A172 (cell line): ENCODE measurements at regions not wholly inside any gene's neighbourhood (a gene's known extent, or its start where the extent isn't known, plus 50 kb on each side); places are given as distances from the start of the nearest gene placed in this dataset.
"Not testable (repeated sequence)": the region's sequence is repeated elsewhere in the genome, so short reads cannot be mapped to it uniquely, and the experiment has no call there.

Source experiments
- DNase-seq: peaks from one replicate; pipeline ENCODE4 v3.0.0-alpha.2; 2015; ENCODE audit warnings: low spot score

- peak; percentile 6 for DNase-seq
Observed at GRCh38 chr12:72723732-72724131, 451.6 kb downstream of the TRHDE start.

DNA sequence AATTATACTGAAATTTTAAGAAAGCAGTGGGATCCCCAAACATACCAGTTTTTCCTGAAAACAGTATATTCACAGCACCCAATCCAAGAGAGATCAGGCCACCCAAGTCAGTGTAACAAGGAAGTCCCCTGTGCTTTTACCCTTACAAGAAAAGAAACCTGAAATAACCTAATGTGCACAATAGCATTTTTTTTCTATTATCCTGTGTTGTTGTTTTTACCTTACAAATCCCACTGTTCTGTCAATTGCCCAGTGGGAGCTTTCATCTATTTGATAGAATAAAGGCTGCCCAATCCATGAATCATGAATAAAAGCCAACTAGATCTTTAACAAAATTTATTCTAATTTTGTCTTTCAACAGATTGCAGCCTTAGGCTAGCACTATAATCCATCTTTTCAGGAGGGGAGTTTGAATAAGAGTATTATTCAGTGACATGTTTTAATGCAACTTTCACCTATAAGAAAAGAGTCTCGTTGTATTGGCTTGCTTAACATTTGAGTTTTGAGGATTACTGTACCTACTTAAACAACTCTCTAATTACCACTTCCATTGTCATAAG lies 457.4 kb downstream of the TRHDE start:
- DNase-seq: no peak

DNA sequence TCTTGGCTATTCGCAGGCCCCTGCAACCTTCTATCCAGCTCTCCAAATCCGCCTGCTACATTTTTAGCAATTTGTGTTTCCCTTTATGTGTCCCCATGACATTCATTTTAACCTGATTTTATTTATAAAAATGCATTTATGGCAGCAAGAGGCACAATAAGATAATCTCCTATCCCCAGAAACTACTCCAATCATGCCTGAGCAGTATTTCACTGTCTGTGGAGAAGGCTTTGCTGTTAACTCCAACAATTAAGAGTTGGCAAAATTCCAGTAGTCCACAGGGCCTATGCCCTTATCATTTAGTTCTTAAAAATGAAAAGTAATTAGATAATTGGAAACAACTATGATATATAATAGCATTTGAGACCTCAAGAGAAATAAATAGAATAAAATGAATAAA lies 462.4 kb downstream of the TRHDE start:
- DNase-seq: no peak

DNA sequence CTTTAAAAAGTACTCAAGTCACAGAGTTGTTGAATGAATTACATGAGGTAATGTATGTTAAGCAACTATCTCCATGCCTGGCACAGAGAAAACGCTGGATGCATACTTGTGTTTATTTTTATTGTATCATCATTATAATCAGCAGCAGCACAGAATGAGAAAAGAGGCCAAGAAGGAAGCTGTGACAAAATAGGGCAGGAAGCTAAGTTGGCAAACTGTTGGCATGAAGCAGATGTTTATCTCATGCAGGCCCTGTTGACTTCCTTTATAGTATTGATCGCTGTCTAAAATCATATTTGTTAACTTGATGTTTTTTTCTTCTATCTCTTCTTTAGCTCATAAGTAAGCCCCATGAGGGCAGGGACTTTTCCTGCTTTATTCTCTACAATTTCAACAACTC lies 466.6 kb downstream of the TRHDE start:
- no peak for DNase-seq

DNA sequence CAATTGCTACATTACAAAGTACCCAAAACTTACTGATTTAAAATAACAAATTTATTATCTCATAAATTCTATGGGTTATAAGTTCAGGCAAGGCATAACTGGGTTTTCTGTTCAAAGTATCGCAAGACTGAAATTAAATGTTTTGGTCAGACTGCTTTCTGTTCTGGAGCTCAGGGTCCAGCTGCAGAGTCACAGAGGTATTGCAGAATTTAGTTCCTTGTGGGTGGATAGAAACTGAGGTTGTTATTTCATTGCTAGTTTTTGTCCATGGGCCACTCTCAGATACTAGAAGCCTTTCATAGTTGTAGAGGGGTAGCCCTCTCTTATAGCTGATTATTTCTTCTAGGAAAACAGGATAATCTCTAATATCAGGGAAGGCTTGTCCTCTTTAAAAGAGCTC lies 467.9 kb downstream of the TRHDE start:
- DNase-seq: no peak

DNA sequence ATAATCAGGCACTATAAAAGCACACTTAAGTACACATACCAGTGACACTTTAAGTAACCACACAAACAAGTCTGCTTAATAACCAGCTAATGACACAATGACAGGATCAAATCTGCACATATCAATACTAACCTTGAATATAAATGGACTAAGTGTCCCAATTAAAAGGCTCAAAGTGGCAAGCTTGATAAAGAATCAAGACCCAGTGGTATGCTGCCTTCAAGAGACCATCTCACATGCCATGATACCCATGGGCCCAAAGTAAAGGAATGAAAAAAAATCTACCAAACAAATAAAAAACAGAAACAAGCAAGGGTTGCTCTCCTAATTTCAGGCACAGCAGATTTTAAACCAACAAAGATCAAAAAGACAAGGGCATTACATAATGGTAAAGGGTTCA lies 470.4 kb downstream of the TRHDE start:
- DNase-seq: no peak

DNA sequence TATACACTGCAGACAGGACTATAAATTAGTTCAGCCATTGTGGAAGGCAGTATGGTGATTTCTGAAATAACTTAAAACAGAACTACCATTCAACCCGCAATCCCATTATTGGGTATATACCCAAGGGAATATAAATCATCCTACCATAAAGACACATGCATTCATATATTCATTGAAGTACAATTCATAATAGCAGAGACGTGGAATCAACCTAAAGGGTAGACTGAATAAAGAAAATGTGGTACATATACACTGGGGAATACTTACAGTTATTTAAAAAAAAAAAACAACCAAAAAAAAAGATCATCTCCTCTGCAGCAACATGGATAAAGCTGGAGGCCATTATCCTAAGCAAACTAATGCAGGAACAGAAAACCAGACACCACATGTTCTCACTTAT lies 473.9 kb downstream of the TRHDE start:
- no peak for DNase-seq

DNA sequence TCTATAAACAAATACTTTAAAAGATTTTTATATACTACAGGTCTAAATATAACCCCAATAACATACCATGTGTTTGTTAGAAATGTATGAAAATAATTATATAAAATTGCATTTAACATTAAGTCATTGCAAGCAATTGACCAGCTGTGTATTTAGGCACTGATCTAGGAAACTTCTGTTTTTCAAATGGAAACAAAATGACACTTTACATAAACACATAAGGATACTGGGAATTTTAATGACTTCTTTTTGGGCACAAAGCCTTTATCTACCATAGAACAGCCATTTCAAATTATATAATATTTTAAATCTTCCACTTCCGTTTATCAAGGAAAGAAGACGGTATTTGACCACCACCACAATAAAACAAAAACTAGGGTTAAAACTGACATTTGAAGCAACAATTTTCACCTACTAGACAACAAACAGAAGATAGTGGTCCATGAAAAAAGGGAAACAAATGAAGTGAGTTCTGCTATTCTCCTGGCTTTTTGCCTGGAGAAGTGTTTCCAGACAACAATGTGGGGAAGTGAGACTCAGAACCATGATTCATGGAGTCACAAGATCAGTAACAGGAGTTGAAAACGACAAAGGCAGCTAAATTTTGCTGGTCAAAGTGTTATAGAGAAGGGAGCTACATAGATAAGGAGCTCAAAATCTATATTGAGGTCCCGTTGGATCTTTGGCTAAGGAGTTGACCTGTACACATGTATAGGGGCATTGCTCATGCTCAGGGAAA lies 475.1 kb downstream of the TRHDE start:
- DNase-seq: peak; percentile 2

- DNase-seq: no peak
Observed at GRCh38 chr12:72748971-72749370, 476.8 kb downstream of the TRHDE start.

DNA sequence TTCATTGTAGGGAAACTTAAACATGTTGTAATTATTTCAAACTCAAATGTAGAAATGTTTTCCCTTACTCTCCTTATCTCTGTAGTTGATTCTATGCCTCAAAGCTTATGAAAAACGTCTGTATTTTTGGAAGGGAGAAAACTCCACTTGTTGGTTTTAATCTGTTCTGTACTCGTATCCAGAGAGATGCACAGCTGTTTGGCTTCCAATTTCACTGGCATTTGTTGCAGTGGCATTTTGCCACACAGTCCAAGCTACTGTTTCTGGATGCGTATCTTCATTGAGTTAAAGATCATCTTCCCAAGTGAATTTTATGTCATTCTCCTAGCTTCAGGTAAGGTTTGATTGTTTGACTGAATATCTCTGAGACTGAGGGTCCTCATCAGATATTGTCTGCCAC lies 481.4 kb downstream of the TRHDE start:
- DNase-seq: no peak

DNA sequence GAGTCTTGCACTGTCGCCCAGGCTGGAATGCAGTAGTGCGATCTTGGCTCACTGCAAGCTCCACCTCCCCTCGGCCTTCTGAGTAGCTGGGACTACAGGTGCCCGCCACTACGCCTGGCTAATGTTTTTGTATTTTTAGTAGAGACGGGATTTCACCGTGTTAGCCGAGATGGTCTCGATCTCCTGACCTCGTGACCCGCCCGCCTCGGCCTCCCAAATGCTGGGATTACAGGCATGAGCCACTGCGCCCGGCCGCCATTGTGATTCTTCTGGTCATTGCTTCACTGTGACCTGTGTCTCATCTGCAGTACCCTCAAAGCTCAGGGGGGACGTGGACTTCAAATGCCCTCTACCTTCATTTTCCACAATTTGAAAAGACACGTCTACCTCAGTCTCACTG lies 481.9 kb downstream of the TRHDE start:
- not testable (repeated sequence) for DNase-seq

GRCh38 chr12:72766517-72766916 lies 494.3 kb downstream of the TRHDE start:
- DNase-seq: no peak

GRCh38 chr12:72774023-72774422 lies 501.9 kb downstream of the TRHDE start:
- DNase-seq: no peak

DNA sequence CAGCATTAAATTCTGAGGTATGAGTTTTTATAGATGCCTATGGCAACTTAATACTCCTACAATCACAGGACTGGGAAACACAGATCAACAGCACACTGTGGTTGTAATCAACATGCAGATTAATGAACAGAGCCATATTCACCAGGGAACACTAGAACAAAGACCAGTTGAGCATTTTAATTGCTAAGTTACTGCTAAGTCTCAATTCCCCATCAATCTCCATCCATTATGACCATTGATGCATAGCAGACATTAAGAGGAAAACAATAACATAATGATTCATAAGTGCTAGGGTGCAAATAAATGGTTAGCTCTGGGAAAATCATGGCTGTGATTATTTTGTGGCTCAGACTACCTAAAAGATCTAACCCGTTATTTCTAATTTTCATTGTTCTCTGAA lies 505.6 kb downstream of the TRHDE start:
- DNase-seq: no peak

DNA sequence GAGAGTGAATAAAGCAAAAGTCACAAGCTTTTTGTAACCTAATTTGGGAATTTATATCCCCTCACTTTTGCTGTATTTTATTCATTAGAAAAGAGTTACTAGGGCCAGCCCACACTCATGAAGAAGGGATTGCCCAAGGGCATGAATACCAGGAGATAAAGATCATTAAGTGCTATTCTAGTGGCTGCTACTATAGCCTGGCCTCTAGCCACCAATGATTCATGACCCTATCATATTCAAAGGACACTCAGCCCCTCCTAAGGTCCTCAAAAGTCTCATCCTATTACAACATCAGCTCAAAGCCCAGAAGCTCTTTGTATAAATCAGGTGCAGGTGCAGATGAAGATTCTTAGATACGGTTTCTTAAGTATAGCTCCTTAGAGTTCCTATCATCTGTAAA lies 518.1 kb downstream of the TRHDE start:
- peak; percentile 60 for DNase-seq

DNA sequence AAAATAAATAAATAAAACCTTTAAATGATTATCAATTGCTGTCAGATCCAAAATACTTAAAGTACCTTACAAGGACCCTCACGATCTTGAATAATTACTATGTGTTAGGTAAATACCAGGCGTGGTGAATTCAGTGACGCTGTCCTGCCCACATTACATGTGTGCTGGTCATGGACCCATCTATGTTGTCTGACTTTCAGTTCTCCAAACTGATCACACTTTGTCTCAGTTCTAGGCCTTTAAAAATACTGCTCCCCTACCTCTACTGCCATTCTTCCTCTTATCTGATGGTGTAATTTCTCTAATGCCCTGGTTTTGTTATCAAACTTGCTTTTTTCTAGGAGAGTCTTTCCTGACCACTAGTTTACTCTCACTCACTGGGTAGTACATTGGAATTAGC lies 520.7 kb downstream of the TRHDE start:
- DNase-seq: no peak

DNA sequence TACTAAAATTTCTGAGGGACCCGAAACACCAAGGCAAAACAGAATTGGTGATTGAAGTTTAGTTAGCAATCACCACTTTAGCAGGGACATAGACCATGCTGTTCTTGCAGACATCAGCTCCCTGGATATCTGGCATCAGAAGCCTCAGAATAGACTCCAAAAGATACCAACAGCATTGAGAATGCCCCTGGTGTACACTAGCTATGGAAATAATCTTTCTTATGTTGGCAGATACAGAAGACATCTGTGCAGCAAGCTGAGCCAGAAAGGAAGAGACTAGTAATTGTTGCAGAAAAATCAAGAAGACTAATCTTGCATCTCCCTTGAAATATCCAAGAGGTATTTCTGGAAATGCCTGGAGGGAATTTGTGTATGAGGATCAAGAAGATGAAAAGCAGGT lies 521.6 kb downstream of the TRHDE start:
- DNase-seq: no peak

DNA sequence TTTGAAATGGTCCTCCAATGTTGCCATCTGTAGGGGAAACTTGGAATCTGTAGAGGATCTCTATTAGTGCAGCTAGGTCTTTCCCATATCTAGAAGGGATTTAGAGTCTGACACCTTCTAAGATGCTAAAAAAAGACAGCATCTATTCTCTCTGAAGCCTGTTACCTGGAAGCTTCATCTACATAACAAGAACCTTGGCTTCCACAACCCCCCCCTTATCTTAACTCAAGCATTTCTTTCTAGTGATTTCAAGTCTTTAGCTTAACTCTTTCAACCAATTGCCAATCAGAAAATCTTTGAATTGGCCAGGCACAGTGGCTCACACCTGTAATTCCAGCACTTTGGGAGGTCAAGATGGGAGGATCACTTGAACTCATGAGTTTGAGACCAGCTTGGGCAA lies 543.3 kb downstream of the TRHDE start:
- DNase-seq: no peak

DNA sequence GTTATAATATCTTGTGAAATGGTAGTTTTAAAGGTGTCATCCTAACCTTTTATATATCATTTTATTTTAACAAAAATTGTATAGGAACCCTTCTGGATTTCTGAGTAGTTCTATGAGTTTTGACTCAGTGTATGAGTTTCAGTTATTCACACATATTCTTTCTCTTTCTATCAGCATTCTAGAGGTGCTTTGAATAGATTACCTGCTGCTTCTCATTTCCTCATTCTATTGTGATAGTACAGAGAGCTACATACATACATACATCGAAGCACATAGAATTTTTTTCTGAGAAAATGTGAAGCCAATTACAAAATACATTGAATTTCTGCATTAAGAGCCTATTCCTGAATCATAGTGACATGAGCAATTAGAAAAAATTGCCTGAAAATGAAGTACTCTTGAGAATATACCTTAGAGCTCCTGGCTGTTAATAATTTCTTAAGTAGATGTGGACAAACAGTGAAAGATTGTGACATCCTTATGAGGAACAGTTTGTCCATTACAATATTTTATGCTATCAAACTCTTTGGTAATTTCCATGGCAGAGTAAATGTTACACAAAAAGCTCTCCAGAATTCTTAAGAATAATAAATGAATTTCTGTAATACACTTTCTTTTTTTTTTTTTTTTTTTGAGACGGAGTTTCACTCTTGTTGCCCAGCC lies 556.6 kb downstream of the TRHDE start:
- DNase-seq: no peak

GRCh38 chr12:72829838-72830237 lies 557.7 kb downstream of the TRHDE start:
- no peak for DNase-seq

DNA sequence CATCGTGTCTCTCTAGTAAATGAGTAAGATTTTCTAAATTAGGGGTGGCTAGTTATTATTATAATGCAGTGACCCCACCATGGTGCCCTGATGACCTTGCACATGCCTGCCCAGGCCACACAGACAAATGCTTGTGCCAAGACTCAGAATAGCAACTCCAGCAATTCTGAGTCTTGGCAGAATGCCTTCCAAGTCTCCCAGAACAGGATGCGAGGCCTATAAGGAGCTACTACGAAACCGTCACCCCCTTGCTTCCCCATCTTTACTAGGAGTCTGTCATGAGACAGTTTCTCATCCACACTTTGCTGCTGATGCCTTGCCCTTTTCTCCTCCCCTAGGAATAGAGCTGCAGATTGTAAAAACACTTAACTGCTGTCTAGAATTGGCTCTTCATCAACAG lies 559.9 kb downstream of the TRHDE start:
- DNase-seq: no peak

- DNase-seq: no peak
Observed at GRCh38 chr12:72836194-72836593, 564.0 kb downstream of the TRHDE start.

GRCh38 chr12:72839696-72840095 lies 567.5 kb downstream of the TRHDE start:
- no peak for DNase-seq
